NCI-H1105 treated with DMSO at 0.1 percent for 48 hours (cell line): ENCODE measurements at regions not wholly inside any gene's neighbourhood (a gene's known extent, or its start where the extent isn't known, plus 50 kb on each side); places are given as distances from the start of the nearest gene placed in this dataset.

Experiments used
- DNase-seq: peaks from one replicate; lab custom pipeline; 2025; lab: John Stamatoyannopoulos, UW

- DNase-seq: no peak
Observed at GRCh38 chr5:97728920-97729319, 545.9 kb upstream of the RIOK2 start.

GRCh38 chr5:97729938-97730337, 546.9 kb upstream of the RIOK2 start:
- DNase-seq: no peak

- DNase-seq: no peak
Observed at GRCh38 chr5:97735209-97735608, 552.2 kb upstream of the RIOK2 start.

- no peak for DNase-seq
Observed at GRCh38 chr5:97737608-97738007, 554.6 kb upstream of the RIOK2 start.

GRCh38 chr5:97745817-97746216, 562.8 kb upstream of the RIOK2 start:
- DNase-seq: no peak

- no peak for DNase-seq
Observed at GRCh38 chr5:97750576-97750975, 567.5 kb upstream of the RIOK2 start.

GRCh38 chr5:97751540-97751939, 568.5 kb upstream of the RIOK2 start:
- no peak for DNase-seq

- no peak for DNase-seq
Observed at GRCh38 chr5:97752871-97753270, 569.8 kb upstream of the RIOK2 start.

- DNase-seq: no peak
Observed at GRCh38 chr5:97762483-97762882, 579.4 kb upstream of the RIOK2 start.

- no peak for DNase-seq
Observed at GRCh38 chr5:97764700-97765099, 581.7 kb upstream of the RIOK2 start.

- DNase-seq: no peak
Observed at GRCh38 chr5:97778451-97778850, 595.4 kb upstream of the RIOK2 start.

GRCh38 chr5:97788369-97788768, 605.3 kb upstream of the RIOK2 start:
- no peak for DNase-seq

- DNase-seq: no peak
Observed at GRCh38 chr5:97797994-97798451, 615.0 kb upstream of the RIOK2 start.

GRCh38 chr5:97801461-97801860, 618.4 kb upstream of the RIOK2 start:
- no peak for DNase-seq

GRCh38 chr5:97820138-97820537, 637.1 kb upstream of the RIOK2 start:
- DNase-seq: no peak

- DNase-seq: no peak
Observed at GRCh38 chr5:97832645-97833296, 649.7 kb upstream of the RIOK2 start.

GRCh38 chr5:97834561-97834960, 651.5 kb upstream of the RIOK2 start:
- DNase-seq: no peak

GRCh38 chr5:97835112-97835511, 652.1 kb upstream of the RIOK2 start:
- no peak for DNase-seq

GRCh38 chr5:97836816-97837215, 653.8 kb upstream of the RIOK2 start:
- DNase-seq: no peak

- no peak for DNase-seq
Observed at GRCh38 chr5:97838214-97838613, 655.2 kb upstream of the RIOK2 start.

GRCh38 chr5:97839341-97840086, 656.5 kb upstream of the RIOK2 start:
- no peak for DNase-seq

- no peak for DNase-seq
Observed at GRCh38 chr5:97840643-97841042, 657.6 kb upstream of the RIOK2 start.

GRCh38 chr5:97842687-97843086, 659.6 kb upstream of the RIOK2 start:
- no peak for DNase-seq

- no peak for DNase-seq
Observed at GRCh38 chr5:97844797-97845196, 661.8 kb upstream of the RIOK2 start.
